Upper lobe of left lung (tissue), 6 donors: ENCODE measurements at regions not wholly inside any gene's neighbourhood (a gene's known extent, or its start where the extent isn't known, plus 50 kb on each side); places are given as distances from the start of the nearest gene placed in this dataset.

ENCODE experiments used
- ATAC-seq, 2 donors: fragments of 200-7000 bp; cut with Tn5 transposase; one replicate each; pipeline ENCODE4 v1.9.1; 2022; ENCODE audit warnings: mild to moderate bottlenecking in 2 of 2, moderate library complexity in 2 of 2; ENCODE audit not compliant: low FRiP score in 2 of 2
- DNase-seq, 2 donors: peaks; one replicate each; pipeline ENCODE4 v3.0.0-alpha.2; 2019 to 2020
- H3K27ac ChIP-seq, 4 donors: fragments of 200-600 bp; sonication (generic); one replicate each; pipeline ENCODE4 v1.5.1; 2016 to 2019
- H3K27me3 ChIP-seq, 4 donors: fragments of 200-600 bp; sonication (generic); one replicate each; pipeline ENCODE4 v1.5.1; 2017 to 2019
- H3K36me3 ChIP-seq, 4 donors: fragments of 200-600 bp; sonication (generic); one replicate each; pipeline ENCODE4 v1.5.1; 2016 to 2019
- H3K4me1 ChIP-seq, 4 donors: fragments of 200-600 bp; sonication (generic); one replicate each; pipeline ENCODE4 v1.5.1; 2018 to 2019
- H3K4me3 ChIP-seq, 4 donors: fragments of 200-600 bp; sonication (generic); one replicate each; pipeline ENCODE4 v1.5.1; 2017 to 2019; ENCODE audit warnings: mild to moderate bottlenecking in 2 of 4, moderate library complexity in 1 of 4
- H3K9me3 ChIP-seq, 4 donors: fragments of 200-600 bp; sonication (generic); one replicate each; pipeline ENCODE4 v1.5.1; 2018 to 2019
- EP300 ChIP-seq, 4 donors: sonication (generic); formaldehyde crosslinking; IDR thresholded peaks; one replicate each; pipeline ENCODE4 v1.5.1; 2017; ENCODE audit warnings: antibody characterized with exemption in 4 of 4, control low read depth in 2 of 4
- POLR2A ChIP-seq, 4 donors: fragments of 450-650 bp; IDR thresholded peaks; one replicate each; pipeline ENCODE4 v1.5.1; 2016 to 2017; ENCODE audit warnings: antibody characterized with exemption in 4 of 4, mild to moderate bottlenecking in 2 of 4
- POLR2AphosphoS5 ChIP-seq, 2 donors: sonication (generic); formaldehyde crosslinking; IDR thresholded peaks; one replicate each; pipeline ENCODE4 v1.5.1; 2017; ENCODE audit warnings: antibody characterized with exemption in 2 of 2
- WGBS, 2 donors: methylation state at CpG; one replicate each; pipeline ENCODE4 v1.1.5; 2017 to 2018; 5-methylcytosine and 5-hydroxymethylcytosine counted together
- TF ChIP-seq, protein P1 (sequence below), 6 experiments: fragments of 450-650 bp in 4 of 6; fragments of 200-600 bp in 2 of 6; sonication (generic) in 2 of 6; IDR thresholded peaks; one replicate each; pipeline ENCODE4 v1.5.1; 2016 to 2019; ENCODE audit warnings: antibody characterized with exemption in 6 of 6
- donor health status: DM: no; HTN: no; CAD: no; lungs with moderate emphysema.
- donor health status: DM: no; HTN: yes; CAD: no; lungs with severe emphysema.

DNA sequence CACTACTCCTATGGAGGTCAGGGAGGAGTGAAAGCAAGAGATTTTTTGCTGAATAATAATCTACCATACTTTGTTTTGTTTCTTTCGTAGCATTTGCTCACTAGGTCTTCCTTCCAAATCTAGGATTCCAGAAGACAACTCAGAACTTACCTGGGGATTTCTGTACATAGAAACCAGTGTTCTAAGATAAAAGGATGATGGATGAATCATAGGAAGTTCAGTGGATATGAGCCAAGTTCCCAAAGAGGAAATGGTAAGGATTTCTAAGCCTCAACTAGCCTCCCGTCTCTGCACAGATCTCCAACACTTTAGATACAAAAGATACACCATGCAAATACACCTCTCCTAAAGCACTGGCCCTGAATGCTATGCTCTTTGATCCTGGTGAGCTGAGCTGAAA lies 283.9 kb downstream of the TAFA4 start:
- Histone ChIP-seq H3K4me1 (no peaks in the 10 kb centered on the region), H3K36me3 (no peaks in the 10 kb centered on the region), H3K9me3 (no peaks in the 10 kb centered on the region), H3K27me3 (no peaks in the 10 kb centered on the region), H3K27ac (no peak overlapping the region), H3K4me3 (no peak overlapping the region)
- ATAC-seq, result no peak
- WGBS, 2 donors, result 69 to 73% methylated on average over 2 of the region's 2 CpGs
- TF ChIP-seq POLR2AphosphoS5 (IDR thresholded peaks at IDR 0.05), result no peak
- DNase-seq, result no peak

DNA sequence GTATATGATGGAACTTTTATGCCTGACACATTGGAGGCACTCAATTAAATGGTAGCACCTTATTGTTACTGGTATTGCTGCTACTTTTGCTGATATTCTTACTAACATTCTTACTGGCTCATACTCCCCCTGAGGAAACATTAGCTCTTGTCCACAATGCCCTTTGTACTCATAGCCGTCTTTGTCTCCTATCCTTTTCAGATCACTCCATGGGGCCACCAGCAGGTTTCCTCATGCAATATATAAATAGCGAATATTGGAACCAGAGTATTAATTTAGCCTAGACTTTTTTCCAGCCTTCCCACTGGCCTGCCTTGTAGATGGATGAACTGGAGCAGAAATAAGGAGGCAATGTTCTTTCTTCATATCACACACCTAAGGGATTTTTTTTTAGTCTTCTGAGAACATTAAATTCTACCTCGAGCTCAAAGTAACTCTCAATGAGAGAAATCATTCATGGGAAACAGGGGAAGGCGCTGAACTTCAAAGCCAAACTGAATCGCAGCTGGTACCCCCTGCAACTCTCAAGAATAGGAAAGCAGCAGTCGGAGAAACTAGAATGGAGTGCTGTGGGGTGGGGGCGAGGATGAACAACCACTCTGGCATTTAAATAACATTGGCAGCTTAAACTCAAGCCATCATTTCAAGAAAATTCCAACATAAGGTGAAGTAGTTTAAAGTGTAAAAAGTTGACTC lies 300.3 kb downstream of the TAFA4 start:
- no peak for TF ChIP-seq EP300 (IDR thresholded peaks at IDR 0.05)
- no peak for TF ChIP-seq POLR2AphosphoS5 (IDR thresholded peaks at IDR 0.05)
- TF ChIP-seq POLR2A (IDR thresholded peaks at IDR 0.05), result no peak
- TF ChIP-seq, protein P1, sequence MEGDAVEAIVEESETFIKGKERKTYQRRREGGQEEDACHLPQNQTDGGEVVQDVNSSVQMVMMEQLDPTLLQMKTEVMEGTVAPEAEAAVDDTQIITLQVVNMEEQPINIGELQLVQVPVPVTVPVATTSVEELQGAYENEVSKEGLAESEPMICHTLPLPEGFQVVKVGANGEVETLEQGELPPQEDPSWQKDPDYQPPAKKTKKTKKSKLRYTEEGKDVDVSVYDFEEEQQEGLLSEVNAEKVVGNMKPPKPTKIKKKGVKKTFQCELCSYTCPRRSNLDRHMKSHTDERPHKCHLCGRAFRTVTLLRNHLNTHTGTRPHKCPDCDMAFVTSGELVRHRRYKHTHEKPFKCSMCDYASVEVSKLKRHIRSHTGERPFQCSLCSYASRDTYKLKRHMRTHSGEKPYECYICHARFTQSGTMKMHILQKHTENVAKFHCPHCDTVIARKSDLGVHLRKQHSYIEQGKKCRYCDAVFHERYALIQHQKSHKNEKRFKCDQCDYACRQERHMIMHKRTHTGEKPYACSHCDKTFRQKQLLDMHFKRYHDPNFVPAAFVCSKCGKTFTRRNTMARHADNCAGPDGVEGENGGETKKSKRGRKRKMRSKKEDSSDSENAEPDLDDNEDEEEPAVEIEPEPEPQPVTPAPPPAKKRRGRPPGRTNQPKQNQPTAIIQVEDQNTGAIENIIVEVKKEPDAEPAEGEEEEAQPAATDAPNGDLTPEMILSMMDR (IDR thresholded peaks at IDR 0.05), result no peak
- Histone ChIP-seq H3K4me3 (no peak overlapping the region), H3K36me3 (no peaks in the 10 kb centered on the region), H3K27me3 (no peaks in the 10 kb centered on the region), H3K27ac (no peak overlapping the region), H3K4me1 (no peaks in the 10 kb centered on the region), H3K9me3 (no peaks in the 10 kb centered on the region)
- no peak for ATAC-seq
- 40 to 49% methylated on average over 7 of the region's 7 CpGs for WGBS, 2 donors
- DNase-seq, result no peak

DNA sequence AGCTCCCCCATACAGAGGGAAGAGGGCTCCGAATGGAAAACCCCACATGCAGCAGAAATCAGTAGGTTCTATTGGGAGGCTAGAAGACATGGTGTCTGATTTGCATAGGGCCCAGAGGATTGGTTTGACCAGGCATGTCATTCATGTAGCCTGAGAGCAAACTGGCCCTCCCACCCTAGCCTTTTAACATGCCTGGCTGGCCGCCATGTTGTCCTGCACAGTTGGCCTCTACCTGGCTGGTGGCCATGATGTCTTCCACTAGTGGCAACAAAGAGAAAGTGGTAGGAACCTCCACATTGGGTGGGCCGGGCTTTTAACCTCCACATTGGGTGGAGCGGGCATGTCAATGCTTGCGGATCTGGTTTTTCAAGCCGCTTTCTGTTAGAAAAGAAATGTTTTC lies 312.1 kb downstream of the TAFA4 start:
- DNase-seq (no peak), ATAC-seq (no peak)
- Histone ChIP-seq H3K4me1 (no peaks in the 10 kb centered on the region), H3K4me3 (no peak overlapping the region), H3K9me3 (no peaks in the 10 kb centered on the region), H3K27ac (no peak overlapping the region), H3K27me3 (no peaks in the 10 kb centered on the region), H3K36me3 (no peaks in the 10 kb centered on the region)
- TF ChIP-seq, protein P1 (IDR thresholded peaks at IDR 0.05), result no peak
- no peak for TF ChIP-seq POLR2A (IDR thresholded peaks at IDR 0.05)
- 89% methylated on average over 5 to 6 of the region's 6 CpGs for WGBS, 2 donors

DNA sequence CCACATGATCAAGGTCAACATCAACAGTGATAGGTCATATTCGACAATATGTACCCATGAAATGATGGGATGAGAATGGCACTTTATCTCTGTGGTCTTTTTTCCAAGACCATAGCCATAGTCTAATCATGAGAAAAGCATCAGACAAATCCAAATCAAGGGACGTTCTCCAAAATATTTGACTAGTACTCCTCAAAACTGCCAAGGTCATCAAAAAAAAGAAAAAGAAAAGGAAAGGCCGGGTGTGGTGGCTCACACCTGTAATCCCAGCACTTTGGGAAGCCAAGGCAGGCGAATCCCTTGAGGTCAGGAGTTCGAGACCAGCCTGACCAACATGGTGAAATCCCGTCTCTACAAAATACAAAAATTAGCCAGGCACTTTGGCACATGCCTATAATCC lies 318.3 kb downstream of the TAFA4 start:
- H3K4me1 ChIP-seq, result no peaks in the 10 kb centered on the region
- H3K27me3 ChIP-seq, result no peaks in the 10 kb centered on the region
- ATAC-seq, result no peak
- no peak for DNase-seq
- TF ChIP-seq POLR2AphosphoS5 (IDR thresholded peaks at IDR 0.05), result no peak
- no peak for TF ChIP-seq POLR2A (IDR thresholded peaks at IDR 0.05)
- no peak for TF ChIP-seq EP300 (IDR thresholded peaks at IDR 0.05)
- TF ChIP-seq, protein P1 (IDR thresholded peaks at IDR 0.05), result no peak
- no peak overlapping the region for H3K4me3 ChIP-seq
- no peak overlapping the region for H3K27ac ChIP-seq
- H3K36me3 ChIP-seq, result no peaks in the 10 kb centered on the region
- 84 to 88% methylated on average over 6 of the region's 6 CpGs for WGBS, 2 donors
- H3K9me3 ChIP-seq, result peaks cover 0 to 8% (median 0%) of the 10 kb centered on the region in 4 donors

DNA sequence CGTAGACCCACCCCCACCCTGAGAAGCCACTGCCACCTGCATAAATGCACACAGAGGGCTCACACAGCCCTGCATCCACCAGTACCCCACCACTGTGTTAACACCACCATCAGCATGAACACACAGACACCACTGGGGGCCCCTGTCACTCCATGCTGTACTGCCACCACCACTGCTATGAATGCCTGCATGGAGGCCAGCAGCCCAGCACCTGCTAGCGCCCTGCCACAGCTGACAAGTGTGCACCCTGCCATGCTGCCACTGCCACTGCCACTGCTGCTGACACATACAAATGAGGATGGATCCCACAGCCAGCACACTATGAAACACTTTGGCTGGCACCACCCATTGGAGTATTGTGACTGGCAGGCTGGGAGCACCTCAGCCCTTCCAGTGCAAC lies 361.0 kb downstream of the TAFA4 start:
- ATAC-seq (no peak), DNase-seq (peak in 1 of 2 donors; percentile 17)
- no peaks in the 10 kb centered on the region for H3K36me3 ChIP-seq
- H3K4me3 ChIP-seq, result no peak overlapping the region
- H3K4me1 ChIP-seq, result no peaks in the 10 kb centered on the region
- H3K27me3 ChIP-seq, result no peaks in the 10 kb centered on the region
- no peak for TF ChIP-seq EP300 (IDR thresholded peaks at IDR 0.05)
- TF ChIP-seq POLR2A (IDR thresholded peaks at IDR 0.05), result no peak
- TF ChIP-seq POLR2AphosphoS5 (IDR thresholded peaks at IDR 0.05), result no peak
- TF ChIP-seq, protein P1 (IDR thresholded peaks at IDR 0.05), result no peak
- WGBS, 2 donors, result 94 to 100% methylated on average over 1 to 2 of the region's 2 CpGs
- no peaks in the 10 kb centered on the region for H3K9me3 ChIP-seq
- H3K27ac ChIP-seq, result no peak overlapping the region
